ENCODE measurements at regions not wholly inside any gene's neighbourhood (a gene's known extent, or its start where the extent isn't known, plus 50 kb on each side); places are given as distances from the start of the nearest gene placed in this dataset.

DNA sequence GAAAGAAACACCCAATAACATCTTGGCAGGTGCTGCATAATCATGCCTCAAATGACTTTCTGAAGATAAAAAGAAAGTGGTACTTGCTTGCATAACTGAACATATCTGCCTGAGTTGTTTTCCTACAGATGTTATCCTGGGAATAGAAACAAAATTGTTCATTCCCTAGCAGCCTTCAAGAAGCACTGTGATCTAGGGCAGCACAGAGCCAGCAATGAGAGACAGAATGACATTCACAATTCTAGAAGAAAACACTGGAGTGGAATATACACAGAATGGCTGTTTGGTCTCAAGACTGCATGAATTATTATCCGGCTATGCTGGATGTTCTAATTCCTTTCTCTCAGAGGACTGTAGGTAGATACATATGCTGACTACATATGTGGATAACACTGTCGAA, 790.9 kb downstream of the PDHA2 start:
- TF ChIP-seq, protein P1, sequence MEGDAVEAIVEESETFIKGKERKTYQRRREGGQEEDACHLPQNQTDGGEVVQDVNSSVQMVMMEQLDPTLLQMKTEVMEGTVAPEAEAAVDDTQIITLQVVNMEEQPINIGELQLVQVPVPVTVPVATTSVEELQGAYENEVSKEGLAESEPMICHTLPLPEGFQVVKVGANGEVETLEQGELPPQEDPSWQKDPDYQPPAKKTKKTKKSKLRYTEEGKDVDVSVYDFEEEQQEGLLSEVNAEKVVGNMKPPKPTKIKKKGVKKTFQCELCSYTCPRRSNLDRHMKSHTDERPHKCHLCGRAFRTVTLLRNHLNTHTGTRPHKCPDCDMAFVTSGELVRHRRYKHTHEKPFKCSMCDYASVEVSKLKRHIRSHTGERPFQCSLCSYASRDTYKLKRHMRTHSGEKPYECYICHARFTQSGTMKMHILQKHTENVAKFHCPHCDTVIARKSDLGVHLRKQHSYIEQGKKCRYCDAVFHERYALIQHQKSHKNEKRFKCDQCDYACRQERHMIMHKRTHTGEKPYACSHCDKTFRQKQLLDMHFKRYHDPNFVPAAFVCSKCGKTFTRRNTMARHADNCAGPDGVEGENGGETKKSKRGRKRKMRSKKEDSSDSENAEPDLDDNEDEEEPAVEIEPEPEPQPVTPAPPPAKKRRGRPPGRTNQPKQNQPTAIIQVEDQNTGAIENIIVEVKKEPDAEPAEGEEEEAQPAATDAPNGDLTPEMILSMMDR (IDR thresholded peaks at IDR 0.05) = no peak
- TF ChIP-seq ZFX (IDR thresholded peaks at IDR 0.05; ENCODE audit: borderline replicate concordance) = no peak

Measured in 22Rv1 (cell line).